Loucy (cell line): ENCODE measurements at regions not wholly inside any gene's neighbourhood (a gene's known extent, or its start where the extent isn't known, plus 50 kb on each side); places are given as distances from the start of the nearest gene placed in this dataset.

Experiments used
- H2AFZ ChIP-seq: fragments of 200-600 bp; sonication (generic); 2 replicates; pipeline ENCODE4 v1.6.0; 2016; ENCODE audit warnings: antibody characterized with exemption, mild to moderate bottlenecking, low read length, moderate library complexity
- H3F3A ChIP-seq: fragments of 200-600 bp; 2 replicates; pipeline ENCODE4 v1.6.0; 2016; ENCODE audit warnings: antibody characterized with exemption, low read depth, mild to moderate bottlenecking
- H3K27me3 ChIP-seq: fragments of 200-600 bp; sonication (generic); 2 replicates; pipeline ENCODE4 v1.6.1; 2014; ENCODE audit warnings: low read length, mild to moderate bottlenecking; ENCODE audit not compliant: insufficient read depth, poor library complexity, severe bottlenecking
- H3K36me3 ChIP-seq: fragments of 200-600 bp; sonication (generic); 2 replicates; pipeline ENCODE4 v1.6.1; 2016; ENCODE audit warnings: low read length; ENCODE audit not compliant: insufficient read depth
- H3K4me1 ChIP-seq: fragments of 200-600 bp; sonication (generic); 2 replicates; pipeline ENCODE4 v1.5.1; 2014; ENCODE audit warnings: low read length, mild to moderate bottlenecking; ENCODE audit not compliant: insufficient read depth, poor library complexity, severe bottlenecking
- H3K4me2 ChIP-seq: fragments of 200-600 bp; sonication (generic); 2 replicates; pipeline ENCODE4 v1.6.0; 2014; ENCODE audit warnings: antibody characterized with exemption, low read length, low read depth, mild to moderate bottlenecking; ENCODE audit not compliant: poor library complexity, severe bottlenecking
- H3K4me3 ChIP-seq: fragments of 200-600 bp; sonication (generic); 2 replicates; pipeline ENCODE4 v1.5.1; 2014; ENCODE audit warnings: low read length, mild to moderate bottlenecking, mixed read lengths; ENCODE audit not compliant: poor library complexity, severe bottlenecking
- H3K79me2 ChIP-seq: fragments of 200-600 bp; sonication (generic); 2 replicates; pipeline ENCODE4 v1.6.1; 2014; ENCODE audit warnings: low read length; ENCODE audit not compliant: insufficient read depth
- H3K9ac ChIP-seq: fragments of 200-600 bp; sonication (generic); 2 replicates; pipeline ENCODE4 v1.6.0; 2014; ENCODE audit warnings: mild to moderate bottlenecking, low read depth, low read length, moderate library complexity; ENCODE audit not compliant: poor library complexity, severe bottlenecking
- H3K9me2 ChIP-seq: fragments of 200-600 bp; sonication (generic); replicated peaks from 2 replicates; pipeline ENCODE4 v1.6.1; 2016; ENCODE audit warnings: low read depth, low read length, mixed read lengths
- H3K9me3 ChIP-seq: fragments of 200-600 bp; sonication (generic); 2 replicates; pipeline ENCODE4 v1.6.1; 2014; ENCODE audit warnings: mild to moderate bottlenecking, antibody characterized with exemption, low read length, low read depth; ENCODE audit not compliant: insufficient read depth
- H4K20me1 ChIP-seq: fragments of 200-600 bp; sonication (generic); 2 replicates; pipeline ENCODE4 v1.6.0; 2014; ENCODE audit warnings: antibody characterized with exemption, low read length, mild to moderate bottlenecking; ENCODE audit not compliant: insufficient read depth, poor library complexity, severe bottlenecking
- EZH2phosphoT487 ChIP-seq: fragments of 200-600 bp; IDR thresholded peaks from 2 replicates; pipeline ENCODE4 v1.6.1; 2018; ENCODE audit warnings: antibody characterized with exemption, mild to moderate bottlenecking, moderate library complexity, borderline replicate concordance
- TF ChIP-seq, protein P1 (sequence below): fragments of 200-600 bp; sonication (generic); conservative IDR thresholded peaks from 2 replicates; pipeline ENCODE4 v1.5.1; 2014; ENCODE audit warnings: mild to moderate bottlenecking, antibody characterized with exemption, low read length

DNA sequence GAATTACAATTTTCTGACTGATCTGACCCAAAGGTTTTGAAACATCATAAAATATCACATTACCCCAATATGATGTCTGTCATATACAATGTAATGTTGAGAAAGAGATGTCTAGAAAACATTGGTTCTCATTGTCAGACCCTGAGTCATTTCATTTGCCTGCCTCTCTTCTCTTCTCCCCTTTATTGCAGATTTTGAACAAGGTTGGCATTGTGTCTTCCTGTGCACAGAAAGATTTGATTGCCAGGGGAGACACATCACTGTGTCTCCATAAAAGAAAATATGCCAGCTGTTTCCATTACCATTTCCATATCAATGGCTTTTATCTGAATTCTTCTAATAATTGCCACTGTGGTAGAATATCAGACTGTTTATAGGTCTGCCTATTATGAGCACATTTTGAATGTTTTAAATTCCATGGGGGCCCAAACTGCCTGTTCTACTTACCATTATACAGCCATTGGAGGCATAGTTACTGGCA is 65.6 kb downstream of the IFI44 start:
- Histone ChIP-seq H3F3A (no peaks in the 10 kb centered on the region), H3K27me3 (no peaks in the 10 kb centered on the region), H3K4me1 (no peaks in the 10 kb centered on the region), H3K79me2 (no peaks in the 10 kb centered on the region), H4K20me1 (no peaks in the 10 kb centered on the region), H3K9me2 (no peaks in the 10 kb centered on the region), H2AFZ (no peak overlapping the region), H3K9me3 (no peaks in the 10 kb centered on the region), H3K36me3 (no peaks in the 10 kb centered on the region), H3K9ac (no peak overlapping the region), H3K4me3 (no peak overlapping the region), H3K4me2 (no peak overlapping the region)
- TF ChIP-seq, protein P1, sequence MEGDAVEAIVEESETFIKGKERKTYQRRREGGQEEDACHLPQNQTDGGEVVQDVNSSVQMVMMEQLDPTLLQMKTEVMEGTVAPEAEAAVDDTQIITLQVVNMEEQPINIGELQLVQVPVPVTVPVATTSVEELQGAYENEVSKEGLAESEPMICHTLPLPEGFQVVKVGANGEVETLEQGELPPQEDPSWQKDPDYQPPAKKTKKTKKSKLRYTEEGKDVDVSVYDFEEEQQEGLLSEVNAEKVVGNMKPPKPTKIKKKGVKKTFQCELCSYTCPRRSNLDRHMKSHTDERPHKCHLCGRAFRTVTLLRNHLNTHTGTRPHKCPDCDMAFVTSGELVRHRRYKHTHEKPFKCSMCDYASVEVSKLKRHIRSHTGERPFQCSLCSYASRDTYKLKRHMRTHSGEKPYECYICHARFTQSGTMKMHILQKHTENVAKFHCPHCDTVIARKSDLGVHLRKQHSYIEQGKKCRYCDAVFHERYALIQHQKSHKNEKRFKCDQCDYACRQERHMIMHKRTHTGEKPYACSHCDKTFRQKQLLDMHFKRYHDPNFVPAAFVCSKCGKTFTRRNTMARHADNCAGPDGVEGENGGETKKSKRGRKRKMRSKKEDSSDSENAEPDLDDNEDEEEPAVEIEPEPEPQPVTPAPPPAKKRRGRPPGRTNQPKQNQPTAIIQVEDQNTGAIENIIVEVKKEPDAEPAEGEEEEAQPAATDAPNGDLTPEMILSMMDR: no peak
- TF ChIP-seq EZH2phosphoT487: no peak

DNA sequence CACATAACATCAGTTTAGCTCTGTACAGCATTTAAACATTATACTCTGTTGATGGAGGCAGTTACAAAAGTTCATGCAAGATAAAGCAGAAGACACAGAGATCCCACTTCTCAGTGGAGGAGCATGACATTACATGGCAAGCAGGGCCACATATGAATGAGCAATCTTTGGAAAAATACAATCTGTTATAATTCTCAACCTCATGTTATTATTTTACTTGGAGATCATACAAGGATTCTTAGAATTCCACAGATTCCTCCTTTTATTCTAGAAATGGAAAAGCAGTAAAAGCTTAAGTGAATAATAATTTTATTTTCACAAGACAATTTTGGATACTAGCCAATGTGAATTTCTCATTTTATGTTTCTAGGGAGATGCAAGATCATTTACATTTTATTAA is 66.6 kb downstream of the IFI44 start:
- no peaks in the 10 kb centered on the region for H3K4me1 ChIP-seq

DNA sequence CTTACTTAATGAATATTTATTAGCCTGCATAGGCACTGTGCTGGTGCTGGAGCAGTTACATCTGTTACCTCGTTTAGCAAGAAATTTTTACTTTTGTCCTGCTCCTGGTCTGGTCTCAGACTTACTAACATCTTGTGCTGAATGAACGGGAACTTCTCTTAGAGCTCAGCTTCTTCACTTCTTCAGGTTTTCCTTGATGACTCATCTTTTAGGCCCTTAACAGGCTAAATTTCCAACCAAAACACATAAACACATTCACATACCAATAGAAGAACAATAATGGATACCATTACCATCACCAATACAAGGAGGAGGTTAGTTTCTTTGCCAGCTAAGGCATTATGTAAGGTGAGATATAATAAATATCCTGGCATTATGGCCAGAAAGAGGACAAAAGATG is 68.9 kb downstream of the IFI44 start:
- Histone ChIP-seq H3K9ac (no peak overlapping the region), H3K4me2 (no peak overlapping the region), H3K27me3 (no peaks in the 10 kb centered on the region), H3K4me3 (no peak overlapping the region), H3K9me2 (no peaks in the 10 kb centered on the region), H3K9me3 (no peaks in the 10 kb centered on the region), H3F3A (no peaks in the 10 kb centered on the region), H3K36me3 (no peaks in the 10 kb centered on the region), H4K20me1 (no peaks in the 10 kb centered on the region), H3K4me1 (no peaks in the 10 kb centered on the region), H3K79me2 (no peaks in the 10 kb centered on the region), H2AFZ (no peak overlapping the region)
- TF ChIP-seq, protein P1: no peak
- TF ChIP-seq EZH2phosphoT487: no peak

More for the DNA sequence above, 66.6 kb downstream of the IFI44 start:
- Histone ChIP-seq H3K36me3 (no peaks in the 10 kb centered on the region), H2AFZ (no peak overlapping the region), H3K27me3 (no peaks in the 10 kb centered on the region), H3K4me2 (no peak overlapping the region), H3K79me2 (no peaks in the 10 kb centered on the region), H4K20me1 (no peaks in the 10 kb centered on the region), H3K9me2 (no peaks in the 10 kb centered on the region), H3K9me3 (no peaks in the 10 kb centered on the region), H3K9ac (no peak overlapping the region), H3K4me3 (no peak overlapping the region), H3F3A (no peaks in the 10 kb centered on the region)
- TF ChIP-seq, protein P1: no peak
- no peak for TF ChIP-seq EZH2phosphoT487
